GM21825 (cell line): ENCODE measurements at regions not wholly inside any gene's neighbourhood (a gene's known extent, or its start where the extent isn't known, plus 50 kb on each side); places are given as distances from the start of the nearest gene placed in this dataset.
"Not testable (repeated sequence)": the region's sequence is repeated elsewhere in the genome, so short reads cannot be mapped to it uniquely, and the experiment has no call there.

Source experiments
- ATAC-seq: cut with Tn5 transposase; IDR thresholded peaks from one replicate; pipeline ENCODE4 v1.9.1; 2021; ENCODE audit warnings: mild to moderate bottlenecking, moderate library complexity; ENCODE audit not compliant: unreplicated experiment

GRCh38 chr6:22738194-22738593 is 168.8 kb downstream of the HDGFL1 start:
- ATAC-seq: no peak

GRCh38 chr6:22747571-22747970 is 178.2 kb downstream of the HDGFL1 start:
- ATAC-seq: no peak

GRCh38 chr6:22748681-22749080 is 179.3 kb downstream of the HDGFL1 start:
- ATAC-seq: no peak

GRCh38 chr6:22749696-22750095 is 180.3 kb downstream of the HDGFL1 start:
- ATAC-seq: no peak

GRCh38 chr6:22751223-22751622 is 181.9 kb downstream of the HDGFL1 start:
- ATAC-seq: no peak

GRCh38 chr6:22752522-22752921 is 183.2 kb downstream of the HDGFL1 start:
- ATAC-seq: no peak

- ATAC-seq: no peak
Measured at GRCh38 chr6:22754061-22754460, 184.7 kb downstream of the HDGFL1 start.

- ATAC-seq: no peak
Measured at GRCh38 chr6:22755605-22756004, 186.2 kb downstream of the HDGFL1 start.

GRCh38 chr6:22756365-22756764 is 187.0 kb downstream of the HDGFL1 start:
- ATAC-seq: no peak

- ATAC-seq: no peak
Measured at GRCh38 chr6:22764496-22764895, 195.1 kb downstream of the HDGFL1 start.

- no peak for ATAC-seq
Measured at GRCh38 chr6:22765015-22765414, 195.6 kb downstream of the HDGFL1 start.

GRCh38 chr6:22766979-22767378 is 197.6 kb downstream of the HDGFL1 start:
- ATAC-seq: no peak

- no peak for ATAC-seq
Measured at GRCh38 chr6:22770054-22770453, 200.7 kb downstream of the HDGFL1 start.

- ATAC-seq: no peak
Measured at GRCh38 chr6:22774129-22774528, 204.8 kb downstream of the HDGFL1 start.

- ATAC-seq: not testable (repeated sequence)
Measured at GRCh38 chr6:22778438-22778837, 209.1 kb downstream of the HDGFL1 start.

- ATAC-seq: no peak
Measured at GRCh38 chr6:22779062-22779461, 209.7 kb downstream of the HDGFL1 start.

- ATAC-seq: no peak
Measured at GRCh38 chr6:22783931-22784330, 214.6 kb downstream of the HDGFL1 start.

GRCh38 chr6:22784601-22785410 is 215.4 kb downstream of the HDGFL1 start:
- ATAC-seq: no peak

GRCh38 chr6:22788038-22788437 is 218.7 kb downstream of the HDGFL1 start:
- ATAC-seq: no peak

GRCh38 chr6:22789315-22789714 is 219.9 kb downstream of the HDGFL1 start:
- no peak for ATAC-seq

GRCh38 chr6:22794844-22795243 is 225.5 kb downstream of the HDGFL1 start:
- ATAC-seq: no peak

GRCh38 chr6:22800451-22800850 is 231.1 kb downstream of the HDGFL1 start:
- no peak for ATAC-seq

- ATAC-seq: no peak
Measured at GRCh38 chr6:22801831-22802230, 232.5 kb downstream of the HDGFL1 start.
